Calu3 (cell line): ENCODE measurements at regions not wholly inside any gene's neighbourhood (a gene's known extent, or its start where the extent isn't known, plus 50 kb on each side); places are given as distances from the start of the nearest gene placed in this dataset.
"Not testable (repeated sequence)": the region's sequence is repeated elsewhere in the genome, so short reads cannot be mapped to it uniquely, and the experiment has no call there.

ENCODE experiments used
- BruUV-seq: library from RNA; stranded (reverse); fragments of 400-500 nt; replicated peaks from 2 replicates; lab custom pipeline; 2021; lab: Mats Ljungman, UMichigan
- CTCF ChIA-PET: fragments of 300-600 bp; sonication (Branson Sonifier 250); formaldehyde crosslinking; loops from one replicate; lab custom pipeline; 2022; ENCODE audit warnings: antibody characterized with exemption; lab: Charles Lee
- DNase-seq: peaks from one replicate; pipeline ENCODE4 v3.0.0; 2022
- H3K27ac Mint-ChIP-seq: one replicate; pipeline ENCODE4 v1.8.0; 2022; ENCODE audit warnings: mixed read lengths; ENCODE audit not compliant: unreplicated experiment
- H3K27me3 Mint-ChIP-seq: one replicate; pipeline ENCODE4 v1.8.0; 2022; ENCODE audit warnings: mixed read lengths; ENCODE audit not compliant: unreplicated experiment
- H3K36me3 Mint-ChIP-seq: one replicate; pipeline ENCODE4 v1.8.0; 2022; ENCODE audit warnings: mild to moderate bottlenecking, moderate library complexity, mixed read lengths; ENCODE audit not compliant: insufficient read depth, unreplicated experiment
- H3K4me1 Mint-ChIP-seq: one replicate; pipeline ENCODE4 v1.8.0; 2022; ENCODE audit warnings: mild to moderate bottlenecking, low read depth, mixed read lengths; ENCODE audit not compliant: unreplicated experiment
- H3K4me3 Mint-ChIP-seq: one replicate; pipeline ENCODE4 v1.8.0; 2022; ENCODE audit warnings: mild to moderate bottlenecking, low read depth, moderate library complexity, mixed read lengths; ENCODE audit not compliant: unreplicated experiment
- H3K9me3 Mint-ChIP-seq: one replicate; pipeline ENCODE4 v1.8.0; 2022; ENCODE audit warnings: low read depth, mixed read lengths; ENCODE audit not compliant: unreplicated experiment
- intact Hi-C: fragments of 100-400 bp; cut with micrococcal nuclease; formaldehyde crosslinking; loops from one replicate; pipeline ENCODE4 v1.10.0; 2022; ENCODE audit not compliant: unreplicated experiment
- TF ChIP-seq, protein P1 (sequence below): fragments of 200-600 bp; IDR thresholded peaks from one replicate; pipeline ENCODE4 v1.8.0; 2022; ENCODE audit warnings: antibody characterized with exemption; ENCODE audit not compliant: unreplicated experiment

DNA sequence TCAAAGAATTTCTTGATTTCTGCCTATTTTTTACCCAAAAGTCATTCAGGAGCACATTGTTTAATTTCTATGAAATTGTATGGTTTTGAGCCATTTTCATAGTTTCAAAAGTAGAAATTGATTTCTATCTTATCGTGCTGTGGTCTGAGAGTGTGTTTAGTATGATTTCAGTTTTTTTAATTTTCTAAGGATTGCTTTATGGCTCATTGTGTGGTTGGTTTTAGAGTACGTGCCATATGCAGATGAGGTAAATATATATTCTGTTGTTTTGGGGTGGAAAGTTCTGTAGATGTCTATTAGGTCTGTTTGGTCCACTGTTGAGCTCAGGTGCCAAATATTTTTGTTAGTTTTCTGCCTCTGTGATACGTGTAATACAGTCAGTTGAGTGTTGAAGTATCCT is 487.1 kb upstream of the CBLB start:
- CTCF ChIA-PET, result no interaction called here
- BruUV-seq, result no TSS peak
- H3K27ac Mint-ChIP-seq, result no peak overlapping the region
- TF ChIP-seq, protein P1, sequence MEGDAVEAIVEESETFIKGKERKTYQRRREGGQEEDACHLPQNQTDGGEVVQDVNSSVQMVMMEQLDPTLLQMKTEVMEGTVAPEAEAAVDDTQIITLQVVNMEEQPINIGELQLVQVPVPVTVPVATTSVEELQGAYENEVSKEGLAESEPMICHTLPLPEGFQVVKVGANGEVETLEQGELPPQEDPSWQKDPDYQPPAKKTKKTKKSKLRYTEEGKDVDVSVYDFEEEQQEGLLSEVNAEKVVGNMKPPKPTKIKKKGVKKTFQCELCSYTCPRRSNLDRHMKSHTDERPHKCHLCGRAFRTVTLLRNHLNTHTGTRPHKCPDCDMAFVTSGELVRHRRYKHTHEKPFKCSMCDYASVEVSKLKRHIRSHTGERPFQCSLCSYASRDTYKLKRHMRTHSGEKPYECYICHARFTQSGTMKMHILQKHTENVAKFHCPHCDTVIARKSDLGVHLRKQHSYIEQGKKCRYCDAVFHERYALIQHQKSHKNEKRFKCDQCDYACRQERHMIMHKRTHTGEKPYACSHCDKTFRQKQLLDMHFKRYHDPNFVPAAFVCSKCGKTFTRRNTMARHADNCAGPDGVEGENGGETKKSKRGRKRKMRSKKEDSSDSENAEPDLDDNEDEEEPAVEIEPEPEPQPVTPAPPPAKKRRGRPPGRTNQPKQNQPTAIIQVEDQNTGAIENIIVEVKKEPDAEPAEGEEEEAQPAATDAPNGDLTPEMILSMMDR, result no peak
- H3K36me3 Mint-ChIP-seq, result no peaks in the 10 kb centered on the region
- DNase-seq, result no peak
- intact Hi-C loops, result no loop called here
- H3K9me3 Mint-ChIP-seq, result peaks cover 13% of the 10 kb centered on the region
- H3K27me3 Mint-ChIP-seq, result no peaks in the 10 kb centered on the region
- no peaks in the 10 kb centered on the region for H3K4me1 Mint-ChIP-seq
- no peak overlapping the region for H3K4me3 Mint-ChIP-seq

DNA sequence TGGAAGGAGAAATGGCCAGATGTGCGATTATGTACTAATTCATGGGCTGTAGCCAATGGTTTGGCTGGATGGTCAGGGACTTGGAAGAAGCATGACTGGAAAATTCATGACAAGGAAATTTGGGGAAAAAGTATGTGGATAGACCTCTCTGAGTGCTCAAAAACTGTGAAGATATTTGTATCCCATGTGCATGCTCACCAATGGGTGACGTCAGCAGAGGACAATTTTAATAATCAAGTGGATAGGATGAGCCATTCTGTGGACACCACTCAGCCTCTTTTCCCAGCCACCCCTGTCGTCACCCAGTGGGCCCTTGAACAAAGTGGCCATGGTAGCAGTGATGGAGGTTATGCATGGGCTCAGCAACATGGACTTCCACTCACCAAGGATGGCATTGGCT is 490.9 kb upstream of the CBLB start:
- Mint-ChIP-seq H3K36me3 (no peaks in the 10 kb centered on the region), H3K27ac (no peak overlapping the region), H3K4me3 (no peak overlapping the region), H3K4me1 (no peaks in the 10 kb centered on the region), H3K27me3 (no peaks in the 10 kb centered on the region), H3K9me3 (peaks cover 7% of the 10 kb centered on the region)
- intact Hi-C loops, result no loop called here
- TF ChIP-seq, protein P1, result no peak
- BruUV-seq, result no TSS peak
- no peak for DNase-seq
- CTCF ChIA-PET, result no interaction called here

DNA sequence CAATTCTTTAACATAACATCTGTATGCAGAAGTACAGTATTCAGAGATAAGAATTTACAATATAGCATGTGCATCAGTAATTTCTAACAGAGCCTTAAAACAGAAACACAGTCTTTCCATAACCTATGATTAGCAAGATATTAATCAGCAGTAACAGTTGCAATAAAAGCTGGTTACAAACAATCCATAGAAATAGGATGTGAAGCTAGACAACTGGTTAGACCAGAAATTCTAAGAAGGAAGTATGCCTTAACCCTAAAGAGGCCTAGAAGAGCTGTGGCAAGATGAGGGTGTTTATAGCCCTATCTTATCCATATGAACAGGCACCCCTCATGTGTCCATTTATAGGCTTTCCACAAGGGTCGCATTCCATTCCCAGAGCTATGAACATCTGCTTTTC is 492.1 kb upstream of the CBLB start:
- H3K9me3 Mint-ChIP-seq, result peaks cover 14% of the 10 kb centered on the region
- H3K4me1 Mint-ChIP-seq, H3K27ac Mint-ChIP-seq, DNase-seq, BruUV-seq, intact Hi-C loops, H3K27me3 Mint-ChIP-seq, H3K4me3 Mint-ChIP-seq, H3K36me3 Mint-ChIP-seq, CTCF ChIA-PET: not testable (repeated sequence)

DNA sequence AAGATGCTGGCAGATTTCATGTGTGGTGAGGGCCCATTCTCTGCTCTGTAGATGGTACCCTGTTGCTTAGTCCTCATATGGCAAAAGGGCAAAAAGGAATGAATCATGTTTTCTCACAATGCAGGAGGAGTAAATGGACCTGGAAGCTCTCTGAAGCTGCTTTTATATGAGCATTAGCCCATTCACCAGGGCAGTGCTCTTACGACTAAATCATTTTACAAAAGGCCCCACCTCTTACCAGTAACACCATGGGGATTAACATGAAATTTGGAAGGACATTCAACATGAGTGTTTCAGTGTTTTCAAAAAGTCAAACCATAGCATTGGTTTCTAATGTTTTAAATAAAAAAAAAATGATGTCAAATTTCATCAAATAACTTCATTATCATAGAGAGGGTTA is 495.7 kb upstream of the CBLB start:
- no peak overlapping the region for H3K4me3 Mint-ChIP-seq
- no peaks in the 10 kb centered on the region for H3K36me3 Mint-ChIP-seq
- no peak overlapping the region for H3K27ac Mint-ChIP-seq
- intact Hi-C loops, result no loop called here
- no peaks in the 10 kb centered on the region for H3K4me1 Mint-ChIP-seq
- BruUV-seq, result no TSS peak
- peaks cover 9% of the 10 kb centered on the region for H3K9me3 Mint-ChIP-seq
- TF ChIP-seq, protein P1, result no peak
- DNase-seq, result no peak
- H3K27me3 Mint-ChIP-seq, result no peaks in the 10 kb centered on the region
- CTCF ChIA-PET, result no interaction called here

DNA sequence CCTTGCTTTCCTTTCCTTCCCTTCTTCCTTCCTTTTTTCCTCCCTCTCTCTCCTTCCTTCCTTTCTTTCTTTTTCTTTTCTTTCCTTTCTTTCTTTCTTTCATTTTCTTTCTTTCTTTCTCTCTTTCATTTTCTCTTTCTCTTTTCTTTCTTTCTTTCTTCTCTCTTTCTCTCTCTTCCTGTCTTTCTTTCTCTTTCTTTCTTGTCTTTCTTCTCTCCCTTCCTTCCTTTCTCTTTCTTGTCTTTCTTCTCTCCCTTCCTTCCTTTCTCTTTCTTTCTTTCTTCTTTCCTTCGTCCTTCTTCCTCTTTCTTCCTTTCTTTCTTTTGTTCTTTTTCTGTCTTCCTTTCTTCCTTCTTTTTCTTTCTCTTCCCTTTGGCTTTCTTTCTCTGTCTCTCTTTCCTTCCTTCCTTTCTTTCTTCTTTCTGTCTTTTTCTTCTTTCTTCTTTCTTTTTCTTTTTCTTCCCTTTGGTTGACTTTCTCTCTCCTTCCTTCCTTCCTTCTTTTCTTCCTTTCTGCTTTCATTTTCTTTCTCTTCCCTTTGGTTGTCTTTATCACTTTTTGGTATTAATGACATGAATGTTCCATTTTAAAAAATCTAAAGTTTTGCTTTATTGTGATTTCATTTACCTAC is 496.4 kb upstream of the CBLB start:
- Mint-ChIP-seq H3K9me3 (peaks cover 9% of the 10 kb centered on the region), H3K4me1 (no peaks in the 10 kb centered on the region), H3K36me3 (no peaks in the 10 kb centered on the region), H3K27ac (no peak overlapping the region), H3K27me3 (no peaks in the 10 kb centered on the region), H3K4me3 (no peak overlapping the region)
- no TSS peak for BruUV-seq
- TF ChIP-seq, protein P1, result no peak
- intact Hi-C loops, result no loop called here
- no peak for DNase-seq
- CTCF ChIA-PET, result no interaction called here
